ENCODE measurements at regions not wholly inside any gene's neighbourhood (a gene's known extent, or its start where the extent isn't known, plus 50 kb on each side); places are given as distances from the start of the nearest gene placed in this dataset.
"Not testable (repeated sequence)": the region's sequence is repeated elsewhere in the genome, so short reads cannot be mapped to it uniquely, and the experiment has no call there.

GRCh38 chr1:94305704-94306103 lies 68.3 kb upstream of the ARHGAP29 start:
- in situ Hi-C loops (cut with HindIII; ENCODE audit: low sequenced_read_pairs) = no loop called here

GRCh38 chr1:94304553-94304952 lies 67.2 kb upstream of the ARHGAP29 start:
- in situ Hi-C loops (cut with HindIII; ENCODE audit: low sequenced_read_pairs) = no loop called here

GRCh38 chr1:94303005-94303404 lies 65.6 kb upstream of the ARHGAP29 start:
- in situ Hi-C loops (cut with HindIII; ENCODE audit: low sequenced_read_pairs) = no loop called here

- in situ Hi-C loops (cut with HindIII; ENCODE audit: low sequenced_read_pairs) = no loop called here
Measured at GRCh38 chr1:94302497-94302896, 65.1 kb upstream of the ARHGAP29 start.

- in situ Hi-C loops (cut with HindIII; ENCODE audit: low sequenced_read_pairs) = no loop called here
Measured at GRCh38 chr1:94301186-94301585, 63.8 kb upstream of the ARHGAP29 start.

- in situ Hi-C loops (cut with HindIII; ENCODE audit: low sequenced_read_pairs) = no loop called here
Measured at GRCh38 chr1:94300731-94301130, 63.3 kb upstream of the ARHGAP29 start.

- in situ Hi-C loops (cut with HindIII; ENCODE audit: low sequenced_read_pairs) = no loop called here
Measured at GRCh38 chr1:94299627-94300553, 62.5 kb upstream of the ARHGAP29 start.

- in situ Hi-C loops (cut with HindIII; ENCODE audit: low sequenced_read_pairs) = no loop called here
Measured at GRCh38 chr1:94298861-94299260, 61.5 kb upstream of the ARHGAP29 start.

GRCh38 chr1:94296018-94296417 lies 58.6 kb upstream of the ARHGAP29 start:
- in situ Hi-C loops (cut with HindIII; ENCODE audit: low sequenced_read_pairs) = no loop called here

- in situ Hi-C loops (cut with HindIII; ENCODE audit: low sequenced_read_pairs) = not testable (repeated sequence)
Measured at GRCh38 chr1:94292978-94293377, 55.6 kb upstream of the ARHGAP29 start.

GRCh38 chr1:94289244-94289643 lies 51.9 kb upstream of the ARHGAP29 start:
- in situ Hi-C loops (cut with HindIII; ENCODE audit: low sequenced_read_pairs) = not testable (repeated sequence)
